Activated CD8-positive, alpha-beta memory T cell treated with anti-CD3 and anti-CD28 coated beads, Interleukin-2, amount 10 ng/mL, durations not matched to agents 7 days and 5 days (primary cell): ENCODE measurements at regions not wholly inside any gene's neighbourhood (a gene's known extent, or its start where the extent isn't known, plus 50 kb on each side); places are given as distances from the start of the nearest gene placed in this dataset.

Experiments
- ATAC-seq: fragments of 150-1000 bp; cut with Tn5 transposase; one replicate; pipeline ENCODE4 v1.10.0; 2021; ENCODE audit warnings: moderate library complexity
- CTCF ChIA-PET: fragments of 350-600 bp; sonication (Branson Sonifier 250); formaldehyde crosslinking; loops from one replicate; lab custom pipeline; 2021; ENCODE audit warnings: antibody characterized with exemption; lab: Charles Lee
- DNase-seq: peaks from one replicate; pipeline ENCODE4 v3.0.0-alpha.2; 2020
- H3K27ac Mint-ChIP-seq: one replicate; pipeline ENCODE4 v1.8.0; 2021; ENCODE audit warnings: mild to moderate bottlenecking, mixed read lengths
- H3K27me3 Mint-ChIP-seq: one replicate; pipeline ENCODE4 v1.8.0; 2021; ENCODE audit warnings: mixed read lengths
- H3K36me3 Mint-ChIP-seq: one replicate; pipeline ENCODE4 v1.8.0; 2021; ENCODE audit warnings: mild to moderate bottlenecking, mixed read lengths
- H3K4me1 Mint-ChIP-seq: one replicate; pipeline ENCODE4 v1.8.0; 2021; ENCODE audit warnings: mixed read lengths
- H3K4me3 Mint-ChIP-seq: one replicate; pipeline ENCODE4 v1.8.0; 2021; ENCODE audit warnings: mild to moderate bottlenecking, moderate library complexity, mixed read lengths
- H3K9me3 Mint-ChIP-seq: one replicate; pipeline ENCODE4 v1.8.0; 2022; ENCODE audit warnings: low read depth, mixed read lengths

- H3K9me3 Mint-ChIP-seq = peaks cover 9% of the 10 kb centered on the region
- H3K27ac Mint-ChIP-seq = no peak overlapping the region
- no peak for DNase-seq
- CTCF ChIA-PET = no interaction called here
- no peaks in the 10 kb centered on the region for H3K4me1 Mint-ChIP-seq
- no peaks in the 10 kb centered on the region for H3K36me3 Mint-ChIP-seq
- H3K27me3 Mint-ChIP-seq = no peaks in the 10 kb centered on the region
- ATAC-seq = no peak
- no peak overlapping the region for H3K4me3 Mint-ChIP-seq
Observed at GRCh38 chr4:45063696-45064095, 337.3 kb upstream of the GNPDA2 start.

GRCh38 chr4:45062935-45063545 is 336.7 kb upstream of the GNPDA2 start:
- CTCF ChIA-PET = no interaction called here
- Mint-ChIP-seq H3K4me1 (no peaks in the 10 kb centered on the region), H3K9me3 (peaks cover 8% of the 10 kb centered on the region), H3K36me3 (no peaks in the 10 kb centered on the region), H3K4me3 (no peak overlapping the region), H3K27ac (no peak overlapping the region), H3K27me3 (no peaks in the 10 kb centered on the region)
- ATAC-seq (no peak), DNase-seq (no peak)

- ATAC-seq = no peak
- H3K4me3 Mint-ChIP-seq = no peak overlapping the region
- peaks cover 7% of the 10 kb centered on the region for H3K9me3 Mint-ChIP-seq
- H3K36me3 Mint-ChIP-seq = no peaks in the 10 kb centered on the region
- CTCF ChIA-PET = no interaction called here
- no peak overlapping the region for H3K27ac Mint-ChIP-seq
- H3K4me1 Mint-ChIP-seq = no peaks in the 10 kb centered on the region
- DNase-seq = no peak
- H3K27me3 Mint-ChIP-seq = no peaks in the 10 kb centered on the region
Observed at GRCh38 chr4:45043911-45044310, 317.6 kb upstream of the GNPDA2 start.

- Mint-ChIP-seq H3K4me3 (no peak overlapping the region), H3K4me1 (no peaks in the 10 kb centered on the region), H3K27me3 (no peaks in the 10 kb centered on the region), H3K36me3 (no peaks in the 10 kb centered on the region), H3K9me3 (no peaks in the 10 kb centered on the region), H3K27ac (no peak overlapping the region)
- ATAC-seq (no peak), DNase-seq (no peak)
- CTCF ChIA-PET = no interaction called here
Observed at GRCh38 chr4:45036677-45037076, 310.3 kb upstream of the GNPDA2 start.

- CTCF ChIA-PET = no interaction called here
- H3K4me1 Mint-ChIP-seq = no peaks in the 10 kb centered on the region
- H3K27me3 Mint-ChIP-seq = no peaks in the 10 kb centered on the region
- H3K4me3 Mint-ChIP-seq = no peak overlapping the region
- no peak overlapping the region for H3K27ac Mint-ChIP-seq
- ATAC-seq (no peak), DNase-seq (no peak)
- peaks cover 5% of the 10 kb centered on the region for H3K9me3 Mint-ChIP-seq
- H3K36me3 Mint-ChIP-seq = no peaks in the 10 kb centered on the region
Observed at GRCh38 chr4:45033676-45034419, 307.5 kb upstream of the GNPDA2 start.

GRCh38 chr4:45030059-45030458 is 303.7 kb upstream of the GNPDA2 start:
- Mint-ChIP-seq H3K4me3 (no peak overlapping the region), H3K9me3 (peaks cover 7% of the 10 kb centered on the region), H3K27ac (no peak overlapping the region), H3K36me3 (no peaks in the 10 kb centered on the region), H3K27me3 (no peaks in the 10 kb centered on the region), H3K4me1 (no peaks in the 10 kb centered on the region)
- DNase-seq (no peak), ATAC-seq (no peak)
- CTCF ChIA-PET = no interaction called here

- ATAC-seq = no peak
- CTCF ChIA-PET = no interaction called here
- H3K4me1 Mint-ChIP-seq = no peaks in the 10 kb centered on the region
- DNase-seq = no peak
- peaks cover 4% of the 10 kb centered on the region for H3K9me3 Mint-ChIP-seq
- H3K36me3 Mint-ChIP-seq = no peaks in the 10 kb centered on the region
- no peak overlapping the region for H3K27ac Mint-ChIP-seq
- H3K27me3 Mint-ChIP-seq = no peaks in the 10 kb centered on the region
- H3K4me3 Mint-ChIP-seq = no peak overlapping the region
Observed at GRCh38 chr4:45007508-45007907, 281.2 kb upstream of the GNPDA2 start.

- H3K36me3 Mint-ChIP-seq = no peaks in the 10 kb centered on the region
- CTCF ChIA-PET = no interaction called here
- no peak for ATAC-seq
- peaks cover 4% of the 10 kb centered on the region for H3K9me3 Mint-ChIP-seq
- no peak overlapping the region for H3K4me3 Mint-ChIP-seq
- no peak overlapping the region for H3K27ac Mint-ChIP-seq
- H3K4me1 Mint-ChIP-seq = no peaks in the 10 kb centered on the region
- no peaks in the 10 kb centered on the region for H3K27me3 Mint-ChIP-seq
- no peak for DNase-seq
Observed at GRCh38 chr4:45006078-45006477, 279.7 kb upstream of the GNPDA2 start.

GRCh38 chr4:45004847-45005565 is 278.6 kb upstream of the GNPDA2 start:
- CTCF ChIA-PET = no interaction called here
- Mint-ChIP-seq H3K36me3 (no peaks in the 10 kb centered on the region), H3K4me3 (no peak overlapping the region), H3K4me1 (no peaks in the 10 kb centered on the region), H3K27ac (no peak overlapping the region), H3K27me3 (no peaks in the 10 kb centered on the region), H3K9me3 (peaks cover 5% of the 10 kb centered on the region)
- no peak for DNase-seq
- no peak for ATAC-seq

- no peaks in the 10 kb centered on the region for H3K4me1 Mint-ChIP-seq
- H3K4me3 Mint-ChIP-seq = no peak overlapping the region
- H3K27me3 Mint-ChIP-seq = no peaks in the 10 kb centered on the region
- CTCF ChIA-PET = no interaction called here
- no peaks in the 10 kb centered on the region for H3K36me3 Mint-ChIP-seq
- DNase-seq (no peak), ATAC-seq (no peak)
- peaks cover 6% of the 10 kb centered on the region for H3K9me3 Mint-ChIP-seq
- H3K27ac Mint-ChIP-seq = no peak overlapping the region
Observed at GRCh38 chr4:45004326-45004725, 278.0 kb upstream of the GNPDA2 start.

GRCh38 chr4:44996276-44996845 is 270.0 kb upstream of the GNPDA2 start:
- Mint-ChIP-seq H3K27ac (no peak overlapping the region), H3K9me3 (peaks cover 5% of the 10 kb centered on the region), H3K4me1 (no peaks in the 10 kb centered on the region), H3K4me3 (no peak overlapping the region), H3K36me3 (no peaks in the 10 kb centered on the region), H3K27me3 (no peaks in the 10 kb centered on the region)
- CTCF ChIA-PET = no interaction called here
- DNase-seq = no peak
- no peak for ATAC-seq

GRCh38 chr4:44988011-44988410 is 261.7 kb upstream of the GNPDA2 start:
- H3K9me3 Mint-ChIP-seq = peaks cover 8% of the 10 kb centered on the region
- no peak overlapping the region for H3K4me3 Mint-ChIP-seq
- no peak for DNase-seq
- H3K27me3 Mint-ChIP-seq = no peaks in the 10 kb centered on the region
- no peak overlapping the region for H3K27ac Mint-ChIP-seq
- ATAC-seq = no peak
- no peaks in the 10 kb centered on the region for H3K36me3 Mint-ChIP-seq
- H3K4me1 Mint-ChIP-seq = no peaks in the 10 kb centered on the region
- CTCF ChIA-PET = no interaction called here

GRCh38 chr4:44985938-44986337 is 259.6 kb upstream of the GNPDA2 start:
- DNase-seq = no peak
- H3K36me3 Mint-ChIP-seq = no peaks in the 10 kb centered on the region
- H3K4me1 Mint-ChIP-seq = no peaks in the 10 kb centered on the region
- H3K9me3 Mint-ChIP-seq = peaks cover 5% of the 10 kb centered on the region
- CTCF ChIA-PET = no interaction called here
- H3K4me3 Mint-ChIP-seq = no peak overlapping the region
- no peak for ATAC-seq
- no peaks in the 10 kb centered on the region for H3K27me3 Mint-ChIP-seq
- H3K27ac Mint-ChIP-seq = no peak overlapping the region

- no peak for DNase-seq
- Mint-ChIP-seq H3K27ac (no peak overlapping the region), H3K27me3 (no peaks in the 10 kb centered on the region), H3K4me1 (no peaks in the 10 kb centered on the region), H3K9me3 (peaks cover 5% of the 10 kb centered on the region), H3K36me3 (no peaks in the 10 kb centered on the region), H3K4me3 (no peak overlapping the region)
- ATAC-seq = no peak
- CTCF ChIA-PET = no interaction called here
Observed at GRCh38 chr4:44985152-44985551, 258.8 kb upstream of the GNPDA2 start.
